Neuronal stem cell (in vitro differentiated cells): ENCODE measurements at regions not wholly inside any gene's neighbourhood (a gene's known extent, or its start where the extent isn't known, plus 50 kb on each side); places are given as distances from the start of the nearest gene placed in this dataset.
"Not testable (repeated sequence)": the region's sequence is repeated elsewhere in the genome, so short reads cannot be mapped to it uniquely, and the experiment has no call there.

ENCODE experiments used
- DNase-seq: peaks from one replicate; pipeline ENCODE4 v3.0.0-alpha.2; 2013; ENCODE audit warnings: low spot score
- H2AFZ ChIP-seq: one replicate; pipeline ENCODE4 v1.6.1; 2013; ENCODE audit warnings: mild to moderate bottlenecking, low read length, inconsistent platforms
- H2AK5ac ChIP-seq: 2 replicates; pipeline ENCODE4 v1.6.1; 2013; ENCODE audit warnings: low read depth, mild to moderate bottlenecking, inconsistent platforms, low read length, moderate library complexity, mixed read lengths
- H2BK120ac ChIP-seq: 2 replicates; pipeline ENCODE4 v1.6.1; 2013; ENCODE audit warnings: low read depth, mild to moderate bottlenecking, inconsistent platforms, low read length, moderate library complexity, mixed read lengths
- H2BK12ac ChIP-seq: one replicate; pipeline ENCODE4 v1.6.1; 2013; ENCODE audit warnings: low read length, inconsistent platforms
- H2BK15ac ChIP-seq: 2 replicates; pipeline ENCODE4 v1.6.1; 2013; ENCODE audit warnings: mild to moderate bottlenecking, low read length, inconsistent platforms, mixed read lengths
- H2BK5ac ChIP-seq: one replicate; pipeline ENCODE4 v1.6.1; 2013; ENCODE audit warnings: inconsistent platforms, mild to moderate bottlenecking, low read length, moderate library complexity
- H3K14ac ChIP-seq: one replicate; pipeline ENCODE4 v1.6.1; 2013; ENCODE audit warnings: low read length, inconsistent platforms
- H3K18ac ChIP-seq: 2 replicates; pipeline ENCODE4 v1.6.1; 2013; ENCODE audit warnings: low read length, inconsistent platforms
- H3K23ac ChIP-seq: 2 replicates; pipeline ENCODE4 v1.6.1; 2013; ENCODE audit warnings: low read depth, mild to moderate bottlenecking, mixed read lengths, low read length, inconsistent platforms; ENCODE audit not compliant: poor library complexity
- H3K27ac ChIP-seq: replicated peaks from 3 replicates; pipeline ENCODE4 v1.5.1; 2013; ENCODE audit warnings: low read length, inconsistent platforms
- H3K27me3 ChIP-seq, 3 experiments: 2 replicates each; pipeline ENCODE4 v1.6.1; 2013; ENCODE audit warnings: low read length in 3 of 3, mild to moderate bottlenecking in 2 of 3, inconsistent platforms in 1 of 3, low read depth in 1 of 3, mixed read lengths in 1 of 3, moderate library complexity in 1 of 3; ENCODE audit not compliant: control insufficient read depth in 3 of 3, insufficient read depth in 3 of 3
- H3K36me3 ChIP-seq, 2 donors: replicated peaks in 1 of 2; 2 replicates each; pipeline ENCODE4 v1.6.1; 2013; ENCODE audit warnings: low read length in 2 of 2; ENCODE audit not compliant: control insufficient read depth in 2 of 2, insufficient read depth in 2 of 2
- H3K4ac ChIP-seq: 2 replicates; pipeline ENCODE4 v1.6.1; 2013; ENCODE audit warnings: inconsistent platforms, mild to moderate bottlenecking, low read length, moderate library complexity
- H3K4me1 ChIP-seq, 2 donors: 1 replicate in 1 of 2; 2 replicates in 1 of 2; pipeline ENCODE4 v1.6.1; 2013; ENCODE audit warnings: low read length in 2 of 2, low read depth in 1 of 2; ENCODE audit not compliant: control insufficient read depth in 2 of 2, insufficient read depth in 1 of 2
- H3K4me2 ChIP-seq: one replicate; pipeline ENCODE4 v1.6.1; 2013; ENCODE audit warnings: mild to moderate bottlenecking, low read length, inconsistent platforms; ENCODE audit not compliant: insufficient read depth, poor library complexity, severe bottlenecking
- H3K4me3 ChIP-seq, 2 donors: 2 replicates each; pipeline ENCODE4 v1.5.1; 2013; ENCODE audit warnings: low read length in 2 of 2, mild to moderate bottlenecking in 2 of 2, inconsistent platforms in 1 of 2, moderate library complexity in 1 of 2
- H3K79me1 ChIP-seq: one replicate; pipeline ENCODE4 v1.6.1; 2013; ENCODE audit warnings: low read depth, mild to moderate bottlenecking, inconsistent platforms, low read length, moderate library complexity
- H3K9ac ChIP-seq: one replicate; pipeline ENCODE4 v1.6.1; 2013; ENCODE audit warnings: mild to moderate bottlenecking, low read depth, low read length, inconsistent platforms; ENCODE audit not compliant: poor library complexity
- H3K9me3 ChIP-seq, 2 donors: replicated peaks in 1 of 2; 2 replicates each; pipeline versions ENCODE3 to v1.6.1; 2013; ENCODE audit warnings: low read length in 2 of 2, mild to moderate bottlenecking in 2 of 2, inconsistent platforms in 1 of 2, low read depth in 1 of 2, mixed read lengths in 1 of 2, moderate library complexity in 1 of 2; ENCODE audit not compliant: control insufficient read depth in 2 of 2, insufficient read depth in 1 of 2
- H4K8ac ChIP-seq: one replicate; pipeline ENCODE4 v1.6.1; 2013; ENCODE audit warnings: low read depth, mild to moderate bottlenecking, inconsistent platforms, low read length, moderate library complexity
- H4K91ac ChIP-seq: one replicate; pipeline ENCODE4 v1.6.1; 2013; ENCODE audit warnings: low read length, low read depth, mild to moderate bottlenecking, inconsistent platforms; ENCODE audit not compliant: poor library complexity
- WGBS, 2 donors: extraction: QIAGEN DNeasy Blood & Tissue Kit; methylation state at CpG; one replicate each; pipeline ENCODE4 v1.1.7; 2013; ENCODE audit warnings: missing lambda C conversion rate in 2 of 2, mixed read lengths in 1 of 2; ENCODE audit not compliant: insufficient read length in 2 of 2, insufficient replicate concordance in 1 of 2; ENCODE audit errors: extremely low coverage in 2 of 2; 5-methylcytosine and 5-hydroxymethylcytosine counted together

DNA sequence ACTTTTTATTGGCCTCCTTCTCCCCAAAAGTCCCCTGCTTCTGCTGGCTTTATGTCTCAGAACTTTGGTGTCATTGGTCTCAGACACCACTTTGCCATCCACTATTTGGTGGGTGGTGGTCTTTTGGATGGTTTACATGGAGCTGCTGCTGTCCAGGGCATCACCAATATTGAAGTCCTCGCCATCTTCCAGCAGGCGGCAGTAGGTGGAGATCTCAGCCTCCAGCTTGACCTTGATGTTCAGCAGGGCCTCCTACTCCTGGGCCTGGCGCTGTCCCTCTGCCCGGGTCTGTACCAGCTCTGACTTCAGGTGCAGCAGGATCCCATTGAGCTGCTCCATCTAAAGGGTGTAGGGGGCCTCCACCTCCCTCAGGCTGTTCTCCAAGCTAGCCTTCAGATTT, 148.4 kb upstream of the FOXA2 start:
- no CpG with 5 or more reads among the region's 4 CpGs for WGBS, 2 donors
- H2AK5ac ChIP-seq, result no peak overlapping the region
- H3K79me1 ChIP-seq, result no peaks in the 10 kb centered on the region
- H3K4me3 ChIP-seq, result no peak overlapping the region
- no peak overlapping the region for H2BK12ac ChIP-seq
- no peak overlapping the region for H3K4ac ChIP-seq
- H2BK120ac ChIP-seq, result no peak overlapping the region
- no peak overlapping the region for H3K9ac ChIP-seq
- no peak overlapping the region for H2BK5ac ChIP-seq
- H3K4me2 ChIP-seq, result no peak overlapping the region
- H3K23ac ChIP-seq, result no peak overlapping the region
- no peaks in the 10 kb centered on the region for H3K36me3 ChIP-seq
- no peak overlapping the region for H4K8ac ChIP-seq
- no peak overlapping the region for H3K18ac ChIP-seq
- H3K27me3 ChIP-seq, result no peaks in the 10 kb centered on the region
- H3K4me1 ChIP-seq, result no peaks in the 10 kb centered on the region
- no peak for DNase-seq
- H4K91ac ChIP-seq, result no peak overlapping the region
- no peak overlapping the region for H3K27ac ChIP-seq
- peaks cover 0 to 3% of the 10 kb centered on the region in 2 donors for H3K9me3 ChIP-seq
- H2BK15ac ChIP-seq, result no peak overlapping the region
- H3K14ac ChIP-seq, result no peak overlapping the region
- H2AFZ ChIP-seq, result no peak overlapping the region

DNA sequence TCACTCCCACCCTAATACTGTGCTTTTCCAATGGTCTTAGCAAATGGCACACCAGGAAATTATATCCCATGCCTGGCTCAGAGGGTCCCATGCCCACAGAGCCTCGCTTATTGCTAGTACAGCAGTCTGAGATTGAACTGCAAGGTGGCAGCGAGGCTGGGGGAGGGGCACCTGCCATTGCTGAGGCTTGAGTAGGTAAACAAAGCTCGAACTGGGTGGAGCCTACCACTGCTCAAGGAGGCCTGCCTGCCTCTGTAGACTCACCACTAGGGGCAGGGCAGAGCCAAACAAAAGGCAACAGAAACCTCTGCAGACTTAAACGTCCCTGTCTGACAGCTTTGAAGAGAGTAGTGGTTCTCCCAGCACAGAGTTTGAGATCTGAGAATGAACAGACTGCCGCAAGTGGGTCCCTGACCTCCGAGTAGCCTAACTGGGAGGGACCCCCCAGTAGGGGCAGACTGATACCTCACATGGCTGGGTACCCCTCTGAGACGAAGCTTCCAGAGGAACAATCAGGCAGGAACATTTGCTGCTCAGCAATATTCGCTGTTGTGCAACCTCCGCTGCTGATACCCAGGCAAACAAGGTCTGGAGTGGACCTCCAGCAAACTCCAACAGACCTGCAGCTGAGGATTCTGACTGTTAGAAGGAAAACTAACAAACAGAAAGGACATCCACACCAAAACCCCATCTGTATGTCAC, 150.7 kb upstream of the FOXA2 start:
- not testable (repeated sequence) for H3K18ac ChIP-seq, H2BK15ac ChIP-seq, H2AK5ac ChIP-seq, H3K27ac ChIP-seq, H3K4ac ChIP-seq, H3K4me1 ChIP-seq, H2BK12ac ChIP-seq, H2AFZ ChIP-seq, H2BK120ac ChIP-seq, H3K14ac ChIP-seq, DNase-seq, H3K27me3 ChIP-seq, H3K9ac ChIP-seq, H4K91ac ChIP-seq, H3K36me3 ChIP-seq, H3K23ac ChIP-seq, H4K8ac ChIP-seq, H3K4me3 ChIP-seq, H3K9me3 ChIP-seq, H3K4me2 ChIP-seq, H2BK5ac ChIP-seq, H3K79me1 ChIP-seq
- WGBS, 2 donors, result no CpG with 5 or more reads among the region's 9 CpGs

DNA sequence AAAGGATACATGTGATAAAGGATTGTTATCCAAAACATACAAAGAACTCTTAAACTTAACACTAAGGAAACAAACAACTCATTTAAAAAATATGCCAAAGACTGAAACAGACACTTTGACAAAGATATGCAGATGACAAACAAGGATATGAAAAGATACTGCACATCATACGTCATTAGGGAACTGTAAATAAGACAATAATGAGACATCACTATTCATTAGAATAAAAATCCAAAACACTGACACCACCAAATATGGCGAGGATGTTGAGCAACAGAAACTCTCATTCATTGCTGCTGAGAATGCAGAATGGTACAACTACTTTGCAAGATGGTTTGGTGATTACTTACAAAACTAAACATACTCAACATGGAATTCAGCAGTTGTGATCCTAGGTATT, 156.5 kb upstream of the FOXA2 start:
- Histone ChIP-seq H3K27ac (no peak overlapping the region), H2AK5ac (no peak overlapping the region), H4K91ac (no peak overlapping the region), H3K18ac (no peak overlapping the region), H2BK5ac (no peak overlapping the region), H4K8ac (no peak overlapping the region), H2BK15ac (no peak overlapping the region), H3K79me1 (no peaks in the 10 kb centered on the region), H3K9me3 (no peaks in the 10 kb centered on the region), H3K9ac (no peak overlapping the region), H3K4me1 (no peaks in the 10 kb centered on the region), H3K4me2 (no peak overlapping the region), H3K23ac (no peak overlapping the region), H2AFZ (no peak overlapping the region), H3K14ac (no peak overlapping the region), H2BK120ac (no peak overlapping the region), H2BK12ac (no peak overlapping the region), H3K27me3 (no peaks in the 10 kb centered on the region), H3K4ac (no peak overlapping the region), H3K4me3 (no peak overlapping the region), H3K36me3 (no peaks in the 10 kb centered on the region)
- DNase-seq, result no peak
- no CpG with 5 or more reads among the region's 2 CpGs for WGBS, 2 donors

DNA sequence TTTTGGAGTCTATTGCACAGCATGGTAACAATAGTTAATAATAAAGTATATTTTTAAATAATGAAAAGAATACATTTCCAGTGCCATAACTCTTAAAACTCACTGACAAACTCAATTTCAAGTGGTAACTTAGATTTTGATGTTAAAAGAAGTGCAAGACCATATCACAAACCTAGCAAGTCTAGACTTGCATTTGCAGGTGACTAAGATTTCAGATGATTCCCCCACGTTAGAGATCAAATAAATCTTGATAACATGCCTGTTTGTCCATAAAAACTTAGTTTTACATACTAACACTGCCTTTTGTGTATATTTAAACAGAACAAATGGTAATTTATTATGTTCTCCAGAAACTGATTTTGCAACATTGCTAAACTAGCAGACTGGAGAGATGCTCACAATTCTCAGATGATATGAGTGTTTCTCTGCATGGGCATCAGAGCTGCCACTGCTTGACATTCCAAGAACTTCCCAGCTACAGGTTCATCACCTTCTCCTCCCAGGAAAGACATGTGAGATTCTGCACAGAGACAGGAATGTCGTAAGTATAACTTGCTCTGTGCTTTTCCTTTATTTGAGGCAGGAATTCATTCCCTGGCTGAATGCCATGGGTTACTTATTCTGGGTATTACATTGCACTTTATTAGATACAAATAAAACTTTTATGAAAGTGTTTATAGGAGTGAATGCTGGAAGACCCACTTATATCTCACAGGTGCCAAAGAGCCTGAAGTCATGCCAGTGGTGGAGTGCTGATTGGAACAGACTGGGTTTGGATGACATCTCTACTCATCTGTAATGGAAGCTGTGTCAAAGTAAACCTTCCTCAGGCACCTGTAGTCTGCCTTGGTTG, 160.2 kb upstream of the FOXA2 start:
- Histone ChIP-seq H3K4me1 (no peaks in the 10 kb centered on the region), H2BK120ac (no peak overlapping the region), H4K8ac (no peak overlapping the region), H3K4me3 (no peak overlapping the region), H2BK15ac (no peak overlapping the region), H3K36me3 (no peaks in the 10 kb centered on the region), H3K4me2 (no peak overlapping the region), H3K18ac (no peak overlapping the region), H3K27ac (no peak overlapping the region), H3K4ac (no peak overlapping the region), H2BK5ac (no peak overlapping the region), H3K14ac (no peak overlapping the region), H4K91ac (no peak overlapping the region), H3K23ac (no peak overlapping the region), H3K27me3 (no peaks in the 10 kb centered on the region), H2AFZ (no peak overlapping the region), H2AK5ac (no peak overlapping the region), H2BK12ac (no peak overlapping the region), H3K9ac (no peak overlapping the region), H3K79me1 (no peaks in the 10 kb centered on the region), H3K9me3 (peaks cover 0 to 2% of the 10 kb centered on the region in 2 donors)
- no CpG with 5 or more reads among the region's 2 CpGs for WGBS, 2 donors
- no peak for DNase-seq
